ENCODE measurements at regions not wholly inside any gene's neighbourhood (a gene's known extent, or its start where the extent isn't known, plus 50 kb on each side); places are given as distances from the start of the nearest gene placed in this dataset.
"Not testable (repeated sequence)": the region's sequence is repeated elsewhere in the genome, so short reads cannot be mapped to it uniquely, and the experiment has no call there.

GRCh38 chr5:9728261-9728660, 98.1 kb upstream of the TAS2R1 start:
- Histone ChIP-seq H3K9ac (no peak overlapping the region), H3K36me3 (ENCODE audit: insufficient read depth) (no peaks in the 10 kb centered on the region), H3K4me3 (IDR thresholded peaks at IDR 0.05; ENCODE audit: insufficient read depth, low read depth, low read length) (no peak overlapping the region), H3K4me2 (no peak overlapping the region), H3K27ac (no peak overlapping the region), H3K27me3 (ENCODE audit: insufficient read depth, low read depth) (no peaks in the 10 kb centered on the region), H3K79me2 (ENCODE audit: insufficient read depth, low read depth) (no peaks in the 10 kb centered on the region), H4K20me1 (ENCODE audit: insufficient read depth) (no peaks in the 10 kb centered on the region), H2AFZ (ENCODE audit: low read depth) (no peak overlapping the region), H3K4me1 (ENCODE audit: low read depth, poor library complexity, severe bottlenecking) (no peaks in the 10 kb centered on the region)
- no peak for TF ChIP-seq CTCF (conservative IDR thresholded peaks at IDR 0.05; ENCODE audit: low read depth, low read length)

GRCh38 chr5:9726931-9727330, 96.8 kb upstream of the TAS2R1 start:
- Histone ChIP-seq H2AFZ (ENCODE audit: low read depth) (no peak overlapping the region), H3K9ac (no peak overlapping the region), H3K27me3 (ENCODE audit: insufficient read depth, low read depth) (no peaks in the 10 kb centered on the region), H4K20me1 (ENCODE audit: insufficient read depth) (no peaks in the 10 kb centered on the region), H3K4me3 (IDR thresholded peaks at IDR 0.05; ENCODE audit: insufficient read depth, low read depth, low read length) (no peak overlapping the region), H3K4me1 (ENCODE audit: low read depth, poor library complexity, severe bottlenecking) (no peaks in the 10 kb centered on the region), H3K79me2 (ENCODE audit: insufficient read depth, low read depth) (no peaks in the 10 kb centered on the region), H3K36me3 (ENCODE audit: insufficient read depth) (no peaks in the 10 kb centered on the region), H3K4me2 (no peak overlapping the region), H3K27ac (no peak overlapping the region)
- TF ChIP-seq CTCF (conservative IDR thresholded peaks at IDR 0.05; ENCODE audit: low read depth, low read length): no peak

- H3K9ac ChIP-seq; H3K27me3 ChIP-seq (ENCODE audit: insufficient read depth, low read depth); H3K4me2 ChIP-seq; H3K36me3 ChIP-seq (ENCODE audit: insufficient read depth); H4K20me1 ChIP-seq (ENCODE audit: insufficient read depth); H3K79me2 ChIP-seq (ENCODE audit: insufficient read depth, low read depth); H3K4me1 ChIP-seq (ENCODE audit: low read depth, poor library complexity, severe bottlenecking); H2AFZ ChIP-seq (ENCODE audit: low read depth); H3K4me3 ChIP-seq (IDR thresholded peaks at IDR 0.05; ENCODE audit: insufficient read depth, low read depth, low read length); H3K27ac ChIP-seq: not testable (repeated sequence)
Measured at GRCh38 chr5:9725265-9725664, 95.1 kb upstream of the TAS2R1 start.

- Histone ChIP-seq H3K9ac (no peak overlapping the region), H3K4me2 (no peak overlapping the region), H3K36me3 (ENCODE audit: insufficient read depth) (no peaks in the 10 kb centered on the region), H3K79me2 (ENCODE audit: insufficient read depth, low read depth) (no peaks in the 10 kb centered on the region), H3K27me3 (ENCODE audit: insufficient read depth, low read depth) (no peaks in the 10 kb centered on the region), H3K27ac (no peak overlapping the region), H2AFZ (ENCODE audit: low read depth) (no peak overlapping the region), H3K4me1 (ENCODE audit: low read depth, poor library complexity, severe bottlenecking) (no peaks in the 10 kb centered on the region), H4K20me1 (ENCODE audit: insufficient read depth) (no peaks in the 10 kb centered on the region), H3K4me3 (IDR thresholded peaks at IDR 0.05; ENCODE audit: insufficient read depth, low read depth, low read length) (no peak overlapping the region)
- no peak for TF ChIP-seq CTCF (conservative IDR thresholded peaks at IDR 0.05; ENCODE audit: low read depth, low read length)
Measured at GRCh38 chr5:9724707-9725106, 94.6 kb upstream of the TAS2R1 start.

- no peaks in the 10 kb centered on the region for H3K4me1 ChIP-seq (ENCODE audit: low read depth, poor library complexity, severe bottlenecking)
- H4K20me1 ChIP-seq (ENCODE audit: insufficient read depth): no peaks in the 10 kb centered on the region
- no peaks in the 10 kb centered on the region for H3K27me3 ChIP-seq (ENCODE audit: insufficient read depth, low read depth)
- no peak for TF ChIP-seq CTCF (conservative IDR thresholded peaks at IDR 0.05; ENCODE audit: low read depth, low read length)
- no peak overlapping the region for H2AFZ ChIP-seq (ENCODE audit: low read depth)
- no peaks in the 10 kb centered on the region for H3K79me2 ChIP-seq (ENCODE audit: insufficient read depth, low read depth)
- no peak overlapping the region for H3K4me2 ChIP-seq
- no peak overlapping the region for H3K4me3 ChIP-seq (IDR thresholded peaks at IDR 0.05; ENCODE audit: insufficient read depth, low read depth, low read length)
- no peak overlapping the region for H3K27ac ChIP-seq
- H3K36me3 ChIP-seq (ENCODE audit: insufficient read depth): no peaks in the 10 kb centered on the region
- H3K9ac ChIP-seq: no peak overlapping the region
Measured at GRCh38 chr5:9722601-9723180, 92.5 kb upstream of the TAS2R1 start.
